H9 (cell line): ENCODE measurements at regions not wholly inside any gene's neighbourhood (a gene's known extent, or its start where the extent isn't known, plus 50 kb on each side); places are given as distances from the start of the nearest gene placed in this dataset.

ENCODE experiments used
- DNase-seq: peaks from one replicate; pipeline ENCODE4 v3.0.0-alpha.2; 2017
- H2AFZ ChIP-seq: one replicate; pipeline ENCODE4 v1.6.1; 2013; ENCODE audit warnings: mild to moderate bottlenecking, low read length, control low read depth, moderate library complexity
- H2AK5ac ChIP-seq: 2 replicates; pipeline ENCODE4 v1.6.1; 2013; ENCODE audit warnings: low read length, control low read depth, mixed read lengths; ENCODE audit not compliant: insufficient read length
- H2BK120ac ChIP-seq: one replicate; pipeline ENCODE4 v1.6.1; 2013; ENCODE audit warnings: low read depth, mild to moderate bottlenecking, low read length, control low read depth, inconsistent platforms; ENCODE audit not compliant: poor library complexity, severe bottlenecking
- H2BK12ac ChIP-seq: 2 replicates; pipeline ENCODE4 v1.6.1; 2013; ENCODE audit warnings: low read length, control low read depth, mixed read lengths, low read depth; ENCODE audit not compliant: insufficient read length
- H2BK15ac ChIP-seq: 2 replicates; pipeline ENCODE4 v1.6.1; 2013; ENCODE audit warnings: low read depth, low read length, control low read depth
- H2BK20ac ChIP-seq: one replicate; pipeline ENCODE4 v1.6.1; 2013; ENCODE audit warnings: low read depth, mild to moderate bottlenecking, low read length, control low read depth, inconsistent platforms; ENCODE audit not compliant: poor library complexity, severe bottlenecking
- H2BK5ac ChIP-seq: 2 replicates; pipeline ENCODE4 v1.6.1; 2013; ENCODE audit warnings: low read length, control low read depth, mixed read lengths; ENCODE audit not compliant: insufficient read length
- H3K14ac ChIP-seq: 2 replicates; pipeline ENCODE4 v1.6.1; 2013; ENCODE audit warnings: low read length, control low read depth; ENCODE audit not compliant: insufficient read depth
- H3K18ac ChIP-seq: 2 replicates; pipeline ENCODE4 v1.6.1; 2013; ENCODE audit warnings: low read depth, mild to moderate bottlenecking, mixed read lengths, low read length, control low read depth; ENCODE audit not compliant: insufficient read length
- H3K23ac ChIP-seq: 2 replicates; pipeline ENCODE4 v1.6.1; 2013; ENCODE audit warnings: low read length, control low read depth, mixed read lengths, low read depth; ENCODE audit not compliant: insufficient read length
- H3K23me2 ChIP-seq: 2 replicates; pipeline ENCODE4 v1.6.1; 2013; ENCODE audit warnings: low read depth, mild to moderate bottlenecking, mixed read lengths, low read length, control low read depth; ENCODE audit not compliant: insufficient read length, poor library complexity, severe bottlenecking
- H3K27ac ChIP-seq: 2 replicates; pipeline ENCODE4 v1.5.1; 2013; ENCODE audit warnings: low read length, control low read depth, mixed read lengths, low read depth; ENCODE audit not compliant: insufficient read length
- H3K27me3 ChIP-seq: 2 replicates; pipeline ENCODE4 v1.6.1; 2013; ENCODE audit warnings: low read length, control low read depth, inconsistent platforms; ENCODE audit not compliant: insufficient read depth
- H3K4ac ChIP-seq: 2 replicates; pipeline ENCODE4 v1.6.1; 2013; ENCODE audit warnings: low read depth, mild to moderate bottlenecking, control low read depth, inconsistent platforms, low read length, moderate library complexity
- H3K4me1 ChIP-seq: 2 replicates; pipeline ENCODE4 v1.6.1; 2013; ENCODE audit warnings: low read length, control low read depth, inconsistent platforms; ENCODE audit not compliant: insufficient read depth
- H3K4me2 ChIP-seq: 2 replicates; pipeline ENCODE4 v1.6.1; 2013; ENCODE audit warnings: low read length, control low read depth, mixed read lengths; ENCODE audit not compliant: insufficient read length, insufficient read depth
- H3K56ac ChIP-seq: 2 replicates; pipeline ENCODE4 v1.6.1; 2013; ENCODE audit warnings: low read depth, mild to moderate bottlenecking, mixed read lengths, low read length, control low read depth; ENCODE audit not compliant: insufficient read length
- H3K79me1 ChIP-seq: 2 replicates; pipeline ENCODE4 v1.6.1; 2013; ENCODE audit warnings: low read depth, mild to moderate bottlenecking, moderate library complexity, low read length, control low read depth, inconsistent platforms; ENCODE audit not compliant: insufficient read depth, poor library complexity, severe bottlenecking
- H3K79me2 ChIP-seq: 2 replicates; pipeline ENCODE4 v1.6.1; 2013; ENCODE audit warnings: low read length, control low read depth, inconsistent platforms; ENCODE audit not compliant: insufficient read depth
- H3K9ac ChIP-seq: 2 replicates; pipeline ENCODE4 v1.6.1; 2013; ENCODE audit warnings: low read length, control low read depth, mixed read lengths; ENCODE audit not compliant: insufficient read length; ENCODE audit errors: extremely low read depth
- H3K9me3 ChIP-seq: one replicate; pipeline ENCODE4 v1.6.1; 2013; ENCODE audit warnings: low read depth, low read length, inconsistent platforms; ENCODE audit not compliant: control insufficient read depth
- H3T11ph ChIP-seq: one replicate; pipeline ENCODE4 v1.6.1; 2013; ENCODE audit warnings: mild to moderate bottlenecking, low read length, control low read depth, inconsistent platforms
- H4K20me1 ChIP-seq: one replicate; pipeline ENCODE4 v1.6.1; 2013; ENCODE audit not compliant: control insufficient read depth, insufficient read length, insufficient read depth
- H4K5ac ChIP-seq: 2 replicates; pipeline ENCODE4 v1.6.1; 2013; ENCODE audit warnings: low read depth, mild to moderate bottlenecking, mixed read lengths, low read length, control low read depth; ENCODE audit not compliant: insufficient read length
- H4K8ac ChIP-seq: replicated peaks from 2 replicates; pipeline ENCODE4 v1.6.1; 2013; ENCODE audit warnings: low read length, control low read depth, mixed read lengths, low read depth; ENCODE audit not compliant: insufficient read length
- H4K91ac ChIP-seq: 2 replicates; pipeline ENCODE4 v1.6.1; 2013; ENCODE audit warnings: low read depth, mild to moderate bottlenecking, moderate library complexity, mixed read lengths, low read length, control low read depth; ENCODE audit not compliant: insufficient read length
- H3K27ac Mint-ChIP-seq, 3 experiments: 2 replicates in 2 of 3; 3 replicates in 1 of 3; pipeline ENCODE4 v1.8.0; 2020 to 2021; ENCODE audit warnings: mixed read lengths in 3 of 3, mild to moderate bottlenecking in 1 of 3, moderate library complexity in 1 of 3
- H3K27me3 Mint-ChIP-seq: 2 replicates; pipeline ENCODE4 v1.8.0; 2021; ENCODE audit warnings: low read depth, mild to moderate bottlenecking, moderate library complexity, mixed read lengths
- H3K36me3 Mint-ChIP-seq, 3 experiments: 2 replicates in 2 of 3; 3 replicates in 1 of 3; pipeline ENCODE4 v1.8.0; 2020 to 2021; ENCODE audit warnings: low read depth in 3 of 3, mixed read lengths in 3 of 3; ENCODE audit not compliant: insufficient read depth in 1 of 3
- H3K4me1 Mint-ChIP-seq, 2 experiments: 2 replicates each; pipeline ENCODE4 v1.8.0; 2020; ENCODE audit warnings: mixed read lengths in 2 of 2
- H3K4me3 Mint-ChIP-seq, 2 experiments: 2 replicates in 1 of 2; 3 replicates in 1 of 2; pipeline ENCODE4 v1.8.0; 2020 to 2021; ENCODE audit warnings: mild to moderate bottlenecking in 2 of 2, mixed read lengths in 2 of 2, moderate library complexity in 1 of 2
- H3K9me3 Mint-ChIP-seq, 2 experiments: 2 replicates in 1 of 2; 3 replicates in 1 of 2; pipeline ENCODE4 v1.8.0; 2020; ENCODE audit warnings: mild to moderate bottlenecking in 2 of 2, mixed read lengths in 2 of 2, moderate library complexity in 1 of 2
- CTCF ChIP-seq: fragments of 200-600 bp; sonication (generic); conservative IDR thresholded peaks from 3 replicates; pipeline ENCODE4 v1.8.0; 2021; ENCODE audit warnings: antibody characterized with exemption, mild to moderate bottlenecking
- WGBS: extraction: QIAGEN DNeasy Blood & Tissue Kit; methylation state at CpG from one replicate; pipeline ENCODE4 v1.1.7; 2013; ENCODE audit warnings: missing lambda C conversion rate, low lambda C conversion rate, mixed read lengths; ENCODE audit not compliant: insufficient read length; ENCODE audit errors: extremely low coverage; 5-methylcytosine and 5-hydroxymethylcytosine counted together

GRCh38 chrX:34768290-34768689 is 111.2 kb upstream of the TMEM47 start:
- Histone ChIP-seq H4K8ac (no peak overlapping the region), H3K9ac (no peak overlapping the region), H2AFZ (no peak overlapping the region), H4K91ac (no peak overlapping the region), H3K4ac (no peak overlapping the region), H3K4me1 (peaks cover 6% of the 10 kb centered on the region; the same call in 1 of the 2 replicates), H3K23me2 (no peaks in the 10 kb centered on the region), H3K23ac (no peak overlapping the region), H3K27ac (no peak overlapping the region), H3K18ac (no peak overlapping the region), H3K9me3 (no peaks in the 10 kb centered on the region), H3K79me2 (no peaks in the 10 kb centered on the region), H3T11ph (no peak overlapping the region), H3K79me1 (no peaks in the 10 kb centered on the region), H2AK5ac (no peak overlapping the region), H2BK12ac (no peak overlapping the region), H3K14ac (no peak overlapping the region), H2BK5ac (no peak overlapping the region), H3K4me2 (no peak overlapping the region), H3K56ac (no peak overlapping the region), H4K20me1 (no peaks in the 10 kb centered on the region), H2BK120ac (no peak overlapping the region), H4K5ac (no peak overlapping the region), H2BK15ac (no peak overlapping the region), H2BK20ac (no peak overlapping the region), H3K27me3 (no peaks in the 10 kb centered on the region)
- Mint-ChIP-seq H3K27ac (no peak overlapping the region), H3K9me3 (peaks cover 10 to 45% of the 10 kb centered on the region in 2 experiments), H3K4me1 (peaks cover 39% of the 10 kb centered on the region in 2 experiments), H3K4me3 (no peak overlapping the region), H3K27me3 (no peaks in the 10 kb centered on the region; the same call in 1 of the 2 replicates), H3K36me3 (peaks cover 0 to 11% (median 5%) of the 10 kb centered on the region in 3 experiments; a peak in 5 of 7 replicates)
- no peak for TF ChIP-seq CTCF
- WGBS, result no CpG with 5 or more reads among the region's 2 CpGs
- DNase-seq, result no peak
